ENCODE measurements at regions not wholly inside any gene's neighbourhood (a gene's known extent, or its start where the extent isn't known, plus 50 kb on each side); places are given as distances from the start of the nearest gene placed in this dataset.

GRCh38 chr11:109363682-109364081 is 58.3 kb upstream of the C11orf87 start:
- Histone ChIP-seq H3K27me3 (ENCODE audit: insufficient read depth, poor library complexity, severe bottlenecking) (no peaks in the 10 kb centered on the region), H3K36me3 (ENCODE audit: low read depth) (no peaks in the 10 kb centered on the region), H3K4me3 (ENCODE audit: severe bottlenecking) (no peak overlapping the region), H3K4me1 (ENCODE audit: insufficient read depth, poor library complexity, severe bottlenecking) (no peaks in the 10 kb centered on the region), H3K9me3 (ENCODE audit: severe bottlenecking) (no peaks in the 10 kb centered on the region), H3K27ac (ENCODE audit: poor library complexity, severe bottlenecking) (no peak overlapping the region)
- DNase-seq (ENCODE audit: low spot score) (no peak), ATAC-seq (ENCODE audit: low read depth) (no peak)
- TF ChIP-seq CTCF (IDR thresholded peaks at IDR 0.05; ENCODE audit: poor library complexity, severe bottlenecking): no peak

GRCh38 chr11:109364851-109365250 is 57.1 kb upstream of the C11orf87 start:
- H3K27me3 ChIP-seq (ENCODE audit: insufficient read depth, poor library complexity, severe bottlenecking): no peaks in the 10 kb centered on the region
- H3K4me3 ChIP-seq (ENCODE audit: severe bottlenecking): no peak overlapping the region
- DNase-seq (ENCODE audit: low spot score): no peak
- no peak overlapping the region for H3K27ac ChIP-seq (ENCODE audit: poor library complexity, severe bottlenecking)
- no peaks in the 10 kb centered on the region for H3K36me3 ChIP-seq (ENCODE audit: low read depth)
- no peaks in the 10 kb centered on the region for H3K4me1 ChIP-seq (ENCODE audit: insufficient read depth, poor library complexity, severe bottlenecking)
- no peak for ATAC-seq (ENCODE audit: low read depth)
- no peaks in the 10 kb centered on the region for H3K9me3 ChIP-seq (ENCODE audit: severe bottlenecking)
- TF ChIP-seq CTCF (IDR thresholded peaks at IDR 0.05; ENCODE audit: poor library complexity, severe bottlenecking): no peak

- TF ChIP-seq CTCF (IDR thresholded peaks at IDR 0.05; ENCODE audit: poor library complexity, severe bottlenecking): no peak
- Histone ChIP-seq H3K9me3 (ENCODE audit: severe bottlenecking) (no peaks in the 10 kb centered on the region), H3K27me3 (ENCODE audit: insufficient read depth, poor library complexity, severe bottlenecking) (no peaks in the 10 kb centered on the region), H3K4me3 (ENCODE audit: severe bottlenecking) (no peak overlapping the region), H3K4me1 (ENCODE audit: insufficient read depth, poor library complexity, severe bottlenecking) (no peaks in the 10 kb centered on the region), H3K27ac (ENCODE audit: poor library complexity, severe bottlenecking) (no peak overlapping the region), H3K36me3 (ENCODE audit: low read depth) (no peaks in the 10 kb centered on the region)
- DNase-seq (ENCODE audit: low spot score) (no peak), ATAC-seq (ENCODE audit: low read depth) (no peak)
Measured at GRCh38 chr11:109371444-109372176, 50.4 kb upstream of the C11orf87 start.
